ENCODE measurements at regions not wholly inside any gene's neighbourhood (a gene's known extent, or its start where the extent isn't known, plus 50 kb on each side); places are given as distances from the start of the nearest gene placed in this dataset.

DNA sequence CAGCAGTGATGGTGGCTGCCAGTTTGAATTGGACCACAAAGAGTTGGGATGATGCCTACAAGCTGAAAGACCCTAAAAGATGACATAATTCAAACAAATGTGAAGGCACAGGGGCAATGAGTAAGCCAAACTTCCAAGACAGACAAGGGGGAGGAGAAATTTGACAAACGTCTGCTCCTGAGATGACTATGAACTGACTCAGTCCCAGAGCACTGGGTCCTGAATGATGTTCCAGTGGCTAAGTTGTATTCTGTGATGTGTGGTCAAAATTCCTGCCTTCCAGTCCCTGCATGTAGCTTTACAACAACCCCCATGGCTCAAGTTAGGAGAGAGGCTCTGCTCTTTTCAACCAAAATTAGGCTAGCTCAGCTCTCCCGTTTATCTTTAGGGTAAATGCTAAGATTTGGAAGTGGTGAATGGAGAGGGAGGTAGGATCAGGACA lies 86.1 kb upstream of the SIRPA start:
- TF ChIP-seq, protein P1, sequence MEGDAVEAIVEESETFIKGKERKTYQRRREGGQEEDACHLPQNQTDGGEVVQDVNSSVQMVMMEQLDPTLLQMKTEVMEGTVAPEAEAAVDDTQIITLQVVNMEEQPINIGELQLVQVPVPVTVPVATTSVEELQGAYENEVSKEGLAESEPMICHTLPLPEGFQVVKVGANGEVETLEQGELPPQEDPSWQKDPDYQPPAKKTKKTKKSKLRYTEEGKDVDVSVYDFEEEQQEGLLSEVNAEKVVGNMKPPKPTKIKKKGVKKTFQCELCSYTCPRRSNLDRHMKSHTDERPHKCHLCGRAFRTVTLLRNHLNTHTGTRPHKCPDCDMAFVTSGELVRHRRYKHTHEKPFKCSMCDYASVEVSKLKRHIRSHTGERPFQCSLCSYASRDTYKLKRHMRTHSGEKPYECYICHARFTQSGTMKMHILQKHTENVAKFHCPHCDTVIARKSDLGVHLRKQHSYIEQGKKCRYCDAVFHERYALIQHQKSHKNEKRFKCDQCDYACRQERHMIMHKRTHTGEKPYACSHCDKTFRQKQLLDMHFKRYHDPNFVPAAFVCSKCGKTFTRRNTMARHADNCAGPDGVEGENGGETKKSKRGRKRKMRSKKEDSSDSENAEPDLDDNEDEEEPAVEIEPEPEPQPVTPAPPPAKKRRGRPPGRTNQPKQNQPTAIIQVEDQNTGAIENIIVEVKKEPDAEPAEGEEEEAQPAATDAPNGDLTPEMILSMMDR (IDR thresholded peaks at IDR 0.05), result no peak
- TF ChIP-seq ZFX (IDR thresholded peaks at IDR 0.05; ENCODE audit: borderline replicate concordance), result no peak
- H3K27ac ChIP-seq, result no peak overlapping the region

GRCh38 chr20:1808101-1808500 lies 87.1 kb upstream of the SIRPA start:
- no peak for TF ChIP-seq ZFX (IDR thresholded peaks at IDR 0.05; ENCODE audit: borderline replicate concordance)
- TF ChIP-seq, protein P1 (IDR thresholded peaks at IDR 0.05), result no peak
- H3K27ac ChIP-seq, result no peak overlapping the region

DNA sequence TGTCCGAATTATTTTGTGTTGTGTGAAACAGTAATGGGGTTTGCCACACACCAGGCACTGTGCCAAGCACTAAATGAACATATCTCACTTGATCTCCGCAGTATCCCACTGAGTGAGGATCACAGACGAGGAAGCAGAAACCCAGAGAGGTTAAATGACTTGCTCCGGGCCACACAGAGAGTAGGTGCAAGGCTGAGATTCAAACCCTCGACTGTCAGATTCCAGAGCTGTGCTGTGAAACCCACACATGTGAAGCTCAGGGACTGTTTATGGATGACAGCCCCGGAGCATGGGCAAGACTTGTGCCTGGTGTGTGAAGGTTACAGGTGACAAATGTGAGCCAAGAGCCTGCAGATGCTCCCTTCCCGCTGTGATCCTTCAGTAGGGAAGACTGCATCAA lies 87.8 kb upstream of the SIRPA start:
- TF ChIP-seq, protein P1 (IDR thresholded peaks at IDR 0.05), result no peak
- TF ChIP-seq ZFX (IDR thresholded peaks at IDR 0.05; ENCODE audit: borderline replicate concordance), result no peak
- H3K27ac ChIP-seq, result no peak overlapping the region

- TF ChIP-seq, protein P1 (IDR thresholded peaks at IDR 0.05), result no peak
- no peak for TF ChIP-seq ZFX (IDR thresholded peaks at IDR 0.05; ENCODE audit: borderline replicate concordance)
- H3K27ac ChIP-seq, result no peak overlapping the region
Measured at GRCh38 chr20:1806456-1806855, 88.8 kb upstream of the SIRPA start.

GRCh38 chr20:1805816-1806215 lies 89.4 kb upstream of the SIRPA start:
- TF ChIP-seq ZFX (IDR thresholded peaks at IDR 0.05; ENCODE audit: borderline replicate concordance), result no peak
- TF ChIP-seq, protein P1 (IDR thresholded peaks at IDR 0.05), result no peak
- H3K27ac ChIP-seq, result no peak overlapping the region

DNA sequence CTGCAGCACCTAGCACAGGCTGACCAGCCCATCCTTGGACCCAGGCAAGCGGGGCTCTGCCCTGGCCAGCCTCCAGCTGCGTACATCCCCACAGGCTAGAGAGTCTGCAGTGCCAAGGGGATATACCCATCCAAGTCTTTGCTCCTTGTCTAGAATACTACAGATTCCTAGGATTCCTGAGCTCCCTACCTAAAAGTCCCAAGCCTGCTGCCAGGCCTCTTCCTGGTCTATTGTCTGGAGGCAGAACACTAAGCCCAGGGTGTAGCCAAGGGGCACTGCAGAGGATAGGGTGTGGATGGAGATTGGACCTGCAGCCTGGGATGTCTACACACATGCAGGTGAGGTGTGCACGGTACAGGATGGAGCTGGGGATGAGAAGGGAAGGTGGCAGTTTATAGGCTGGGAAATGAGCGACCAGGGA lies 90.0 kb upstream of the SIRPA start:
- no peak overlapping the region for H3K27ac ChIP-seq
- TF ChIP-seq, protein P1 (IDR thresholded peaks at IDR 0.05), result no peak
- TF ChIP-seq ZFX (IDR thresholded peaks at IDR 0.05; ENCODE audit: borderline replicate concordance), result no peak

- H3K27ac ChIP-seq, result no peak overlapping the region
- TF ChIP-seq, protein P1 (IDR thresholded peaks at IDR 0.05), result no peak
- no peak for TF ChIP-seq ZFX (IDR thresholded peaks at IDR 0.05; ENCODE audit: borderline replicate concordance)
Measured at GRCh38 chr20:1804554-1804956, 90.7 kb upstream of the SIRPA start.
